ENCODE measurements at regions not wholly inside any gene's neighbourhood (a gene's known extent, or its start where the extent isn't known, plus 50 kb on each side); places are given as distances from the start of the nearest gene placed in this dataset.

DNA sequence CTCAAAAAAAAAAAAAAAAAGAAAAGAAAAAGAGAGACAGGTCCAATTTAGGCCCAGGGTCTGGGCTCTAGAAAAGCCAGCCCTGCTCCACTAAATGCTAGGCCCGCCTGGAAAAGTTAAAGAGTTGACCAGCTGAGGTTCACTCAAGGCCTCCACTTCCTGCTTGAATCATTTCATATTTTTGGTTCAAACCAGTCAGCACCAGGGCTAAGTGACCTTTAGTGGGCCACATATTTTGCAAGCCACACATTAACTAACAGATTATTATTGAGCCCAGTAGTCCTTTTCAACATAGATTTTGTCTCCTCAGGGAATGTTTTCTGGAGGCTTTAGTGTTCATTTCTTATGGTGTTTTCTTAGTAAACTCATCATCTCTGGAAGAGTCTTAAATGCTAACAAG is 156.6 kb downstream of the TLR4 start:
- no peak for DNase-seq (ENCODE audit: low read depth in 3 of 3)

DNA sequence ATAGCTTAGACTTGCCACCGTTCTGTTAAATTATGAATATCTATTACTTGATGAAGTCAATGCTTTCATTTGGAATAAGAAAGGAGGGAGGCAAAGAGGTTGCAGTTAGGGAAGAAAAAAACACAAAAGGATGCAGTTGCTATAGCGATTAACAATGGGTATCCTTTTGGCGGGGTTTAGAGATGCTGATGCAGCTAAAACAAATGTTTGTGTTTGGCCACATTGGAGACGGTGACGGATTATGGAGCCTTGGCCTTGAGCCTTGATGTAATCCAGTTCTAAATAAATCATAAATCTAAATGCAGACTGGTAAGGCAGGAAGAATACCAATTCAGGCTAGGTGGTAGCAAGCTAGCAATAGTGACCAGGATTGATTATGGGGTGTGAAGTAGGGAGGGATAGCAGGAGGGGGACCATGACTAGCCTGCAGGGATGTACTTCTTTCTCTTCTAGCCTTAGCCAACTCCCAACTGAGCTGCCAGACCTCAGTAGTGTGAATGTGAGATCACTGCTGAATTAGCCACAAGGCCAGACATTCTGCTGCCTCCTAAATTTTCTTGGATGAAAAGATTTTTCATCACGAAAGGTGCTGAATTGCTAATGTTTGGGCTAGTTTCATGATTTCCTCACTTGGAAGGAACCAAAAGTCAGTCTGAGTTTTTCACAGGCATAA is 160.3 kb downstream of the TLR4 start:
- no peak for DNase-seq (ENCODE audit: low read depth in 3 of 3)

DNA sequence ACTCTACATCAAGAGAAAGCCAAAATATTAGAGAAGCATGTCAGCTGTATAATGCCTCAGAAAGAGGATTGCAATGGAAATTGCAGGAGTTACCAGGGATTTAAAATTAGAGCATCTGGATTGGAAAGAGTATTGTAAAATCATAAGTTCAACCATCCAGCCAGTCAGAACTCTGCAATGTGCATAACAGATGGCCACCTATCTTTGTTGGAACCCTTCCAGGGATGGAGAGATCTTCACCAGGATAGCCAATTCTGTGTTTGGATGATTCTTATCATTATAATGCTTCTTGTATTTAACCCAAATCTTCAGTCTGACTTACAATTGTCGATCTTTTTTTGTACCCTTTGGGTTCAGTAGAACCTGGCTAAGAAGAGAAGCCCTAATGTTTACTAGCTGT is 164.4 kb downstream of the TLR4 start:
- no peak for DNase-seq (ENCODE audit: low read depth in 3 of 3)

DNA sequence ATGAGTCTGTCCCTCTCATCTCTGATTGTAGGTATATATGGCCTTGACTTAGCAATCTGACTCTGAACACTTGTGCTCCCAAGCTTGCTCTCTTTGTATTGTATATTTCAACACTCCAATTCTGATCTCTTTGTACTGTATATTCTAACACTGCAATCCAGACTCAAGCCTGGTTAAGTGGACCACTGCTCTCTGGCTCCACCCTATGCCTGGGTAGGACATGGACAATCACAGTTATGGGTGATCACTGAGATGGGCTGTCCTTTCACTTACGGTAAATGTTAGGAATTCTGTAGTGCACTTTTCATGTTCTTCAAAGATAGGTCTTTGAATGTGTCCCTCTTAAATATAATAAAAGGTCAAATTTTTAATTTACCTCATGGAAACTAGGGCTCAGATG is 165.1 kb downstream of the TLR4 start:
- no peak for DNase-seq (ENCODE audit: low read depth in 3 of 3)

DNA sequence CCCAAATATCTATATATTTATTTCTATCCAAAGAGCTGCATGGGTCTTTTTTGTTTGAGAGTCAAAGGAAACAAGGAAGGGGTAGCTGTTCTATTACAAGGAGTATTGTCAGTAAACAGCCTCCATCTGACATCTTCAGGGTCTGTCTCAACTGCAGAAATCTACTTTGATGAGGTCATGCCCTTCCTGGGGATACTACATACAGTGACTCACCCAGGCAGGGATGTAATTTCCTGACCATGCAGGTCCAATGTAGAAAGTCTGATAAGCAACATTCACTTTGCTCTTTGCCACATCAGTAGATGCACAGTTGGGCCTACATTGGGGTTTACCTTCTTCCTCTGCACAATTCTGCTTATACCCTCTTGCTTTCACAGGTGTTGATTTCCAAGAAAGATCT is 165.5 kb downstream of the TLR4 start:
- DNase-seq (ENCODE audit: low read depth in 3 of 3): no peak

DNA sequence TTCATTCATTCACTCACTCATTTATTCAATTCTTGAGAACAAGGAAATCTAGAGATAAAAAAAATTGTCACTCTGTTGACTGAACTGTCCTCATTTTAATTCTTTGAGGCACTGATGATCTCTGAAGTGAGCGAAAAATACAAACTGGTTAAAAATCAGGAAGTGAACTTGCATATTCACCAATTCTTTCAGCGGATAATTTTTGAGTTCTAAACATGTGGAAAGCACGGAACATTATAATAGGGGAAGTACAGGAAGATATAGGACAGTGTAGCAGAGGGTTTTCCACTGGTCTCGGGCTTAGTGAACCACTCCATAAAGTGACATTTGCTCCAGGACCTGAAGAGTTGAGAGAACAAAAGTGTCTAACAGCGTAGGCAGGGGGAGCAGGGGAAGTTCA is 169.5 kb downstream of the TLR4 start:
- no peak for DNase-seq (ENCODE audit: low read depth in 3 of 3)

DNA sequence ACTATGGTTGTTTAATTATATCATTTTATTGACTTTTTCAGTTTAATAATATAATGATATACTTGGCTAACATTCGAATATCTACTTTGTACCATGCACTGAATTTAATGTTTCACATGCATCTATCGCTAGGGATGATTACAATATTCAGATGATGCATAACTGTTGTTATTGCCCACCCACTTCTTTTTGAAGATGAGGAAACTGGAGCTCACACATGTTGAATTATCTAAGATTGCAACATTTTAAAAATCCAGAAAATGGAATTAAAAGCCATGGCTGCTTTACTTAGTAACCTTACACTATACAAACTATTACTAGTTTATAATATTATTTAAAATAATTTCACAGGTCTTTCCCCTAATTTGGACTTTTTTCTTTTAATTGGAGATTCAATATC is 171.7 kb downstream of the TLR4 start:
- DNase-seq (ENCODE audit: low read depth in 3 of 3): no peak

DNA sequence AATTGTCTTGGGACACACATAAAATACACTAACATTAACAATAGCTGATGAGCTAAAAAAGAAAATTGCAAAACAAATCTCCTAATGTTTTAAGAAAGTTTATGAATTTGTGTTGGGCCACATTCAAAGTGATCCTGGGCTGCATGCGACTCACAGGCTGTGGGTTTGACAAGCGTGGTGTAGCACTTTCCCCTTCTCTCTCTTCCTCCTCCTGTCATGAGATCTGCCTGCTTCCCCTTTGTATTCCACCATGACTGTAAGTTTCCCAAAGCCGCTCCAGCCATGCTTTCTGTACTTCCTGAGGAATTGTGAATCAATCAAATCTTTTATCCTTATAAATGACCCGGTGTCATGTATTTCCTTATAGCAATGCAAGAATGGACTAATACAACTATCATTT is 178.0 kb downstream of the TLR4 start:
- no peak for DNase-seq (ENCODE audit: low read depth in 3 of 3)

DNA sequence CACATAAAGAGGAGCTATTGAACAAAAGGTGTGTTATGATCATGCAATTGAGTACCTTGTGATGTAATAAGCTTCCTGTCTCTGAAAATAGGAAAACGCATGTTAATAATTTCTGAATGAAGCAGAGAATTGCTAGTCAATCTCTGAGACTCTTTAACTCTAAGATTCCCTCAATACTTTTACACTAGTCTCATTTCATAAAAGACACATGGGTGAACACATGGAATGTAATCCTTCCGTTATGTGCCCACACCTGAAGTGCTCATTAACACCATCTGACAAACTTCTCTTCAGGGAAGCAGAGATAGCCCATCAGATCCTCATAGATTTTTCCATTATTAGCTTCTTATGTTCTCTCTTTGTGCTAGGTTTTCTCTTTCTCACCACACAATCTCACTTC is 182.4 kb downstream of the TLR4 start:
- DNase-seq (ENCODE audit: low read depth in 3 of 3): no peak

DNA sequence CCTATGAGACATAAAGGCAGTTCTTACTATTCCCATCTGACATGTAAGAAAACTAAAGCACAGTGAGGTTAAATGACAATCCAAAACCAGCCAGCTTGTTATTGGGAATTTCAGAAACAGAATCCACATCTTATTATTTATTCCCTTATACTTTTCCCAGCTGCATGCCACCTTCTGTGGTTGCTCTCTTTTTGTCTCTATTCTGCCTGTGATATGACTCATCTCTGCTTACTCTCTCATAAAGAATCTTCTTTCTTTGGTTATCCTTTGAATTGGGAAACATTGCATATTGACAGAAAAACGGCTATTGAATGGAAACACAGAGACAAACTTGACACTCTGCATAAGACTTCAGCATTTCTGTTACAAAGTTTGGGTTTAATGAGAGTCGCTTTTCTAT is 183.2 kb downstream of the TLR4 start:
- no peak for DNase-seq (ENCODE audit: low read depth in 3 of 3)

DNA sequence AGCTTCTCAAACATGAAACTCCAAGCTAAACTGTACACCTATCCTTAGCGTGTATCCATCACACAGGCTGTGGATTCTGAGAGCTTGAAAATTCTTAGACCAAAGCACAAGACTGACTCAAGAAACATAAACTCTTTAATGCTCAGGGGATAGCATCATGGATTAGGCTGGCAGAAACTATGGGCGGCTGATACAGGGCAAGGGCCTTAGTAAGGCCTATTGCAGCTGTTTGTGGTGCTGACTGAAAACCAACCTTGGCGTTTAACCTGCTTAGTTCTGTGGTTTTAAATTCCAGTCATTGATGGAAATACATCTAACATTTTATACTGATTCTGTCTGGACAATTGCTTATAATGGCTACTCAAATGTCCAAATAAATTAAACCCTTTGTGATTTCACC is 183.7 kb downstream of the TLR4 start:
- DNase-seq (ENCODE audit: low read depth in 3 of 3): no peak

DNA sequence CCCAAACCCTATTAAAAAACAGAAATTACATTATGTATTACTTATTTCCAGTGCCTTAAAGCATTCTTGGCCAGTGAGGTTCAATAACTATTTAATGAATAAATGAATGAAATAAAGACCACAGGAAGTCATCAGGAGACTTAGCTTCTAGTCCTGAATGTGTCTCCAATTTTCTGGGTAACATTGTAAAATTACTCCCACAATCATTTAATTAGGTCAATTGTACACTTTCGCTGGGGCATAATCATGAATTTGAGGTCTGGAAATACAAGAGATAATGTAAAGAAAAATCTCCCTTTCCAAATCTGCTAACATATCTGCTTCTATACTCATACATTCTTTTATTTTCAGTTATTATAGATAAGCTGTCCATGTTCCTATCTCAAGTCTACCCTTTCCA is 199.2 kb downstream of the TLR4 start:
- no peak for DNase-seq (ENCODE audit: low read depth in 3 of 3)

DNA sequence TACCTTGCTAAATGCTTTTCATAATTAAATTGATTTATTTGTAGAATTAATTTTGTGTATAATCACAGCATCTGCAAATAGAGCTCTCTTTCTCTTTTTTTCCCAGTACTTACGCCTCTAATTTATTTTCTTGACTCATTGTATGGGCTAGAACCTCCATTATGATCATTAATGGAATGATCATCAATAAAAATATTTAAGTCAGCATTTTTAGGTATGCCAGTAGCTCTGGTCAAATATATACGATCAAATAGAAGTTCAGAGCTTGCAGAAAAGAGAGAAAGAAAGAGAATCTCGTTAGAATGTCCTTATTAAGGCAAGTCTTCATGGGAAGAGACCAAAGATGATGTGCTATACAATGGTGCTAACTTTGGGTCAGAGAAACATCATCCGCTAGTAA is 202.6 kb downstream of the TLR4 start:
- no peak for DNase-seq (ENCODE audit: low read depth in 3 of 3)

DNA sequence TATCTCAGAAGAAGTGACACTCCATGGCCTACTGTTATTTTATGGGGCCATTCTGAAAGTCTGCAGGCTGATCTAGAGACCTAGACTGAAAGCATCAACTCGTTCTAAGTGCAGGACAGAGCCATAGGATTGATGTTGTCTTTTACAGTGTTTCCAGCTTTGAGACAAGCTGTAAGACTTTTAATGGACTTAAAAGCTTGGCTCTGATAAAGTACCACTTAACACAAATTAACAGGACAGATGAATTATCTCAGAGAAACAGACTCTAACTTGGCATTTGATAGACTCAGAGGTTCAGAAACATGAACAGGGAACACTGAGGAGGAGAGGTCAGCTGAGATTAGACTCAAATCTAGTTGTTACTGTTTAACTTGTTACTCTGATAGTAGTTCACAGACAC is 203.2 kb downstream of the TLR4 start:
- DNase-seq (ENCODE audit: low read depth in 3 of 3): no peak

DNA sequence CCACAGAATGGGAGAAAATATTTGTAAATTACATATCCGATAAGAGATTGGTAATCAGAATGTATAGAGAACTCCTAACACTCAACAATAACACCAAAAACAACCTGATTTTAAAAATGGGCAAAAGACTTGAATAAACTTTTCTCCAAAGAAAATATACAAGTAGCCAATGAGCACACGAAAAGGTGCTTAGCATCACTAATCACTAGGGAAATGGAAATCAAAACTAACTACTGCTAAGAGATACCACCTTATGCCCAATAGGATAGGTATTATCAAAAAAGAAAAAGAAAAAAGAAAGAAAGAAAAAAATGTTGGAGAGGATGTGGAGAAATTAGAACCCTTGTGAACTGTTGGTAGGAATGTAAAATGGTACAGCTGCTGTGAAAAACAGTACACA is 212.1 kb downstream of the TLR4 start:
- DNase-seq (ENCODE audit: low read depth in 3 of 3): no peak

DNA sequence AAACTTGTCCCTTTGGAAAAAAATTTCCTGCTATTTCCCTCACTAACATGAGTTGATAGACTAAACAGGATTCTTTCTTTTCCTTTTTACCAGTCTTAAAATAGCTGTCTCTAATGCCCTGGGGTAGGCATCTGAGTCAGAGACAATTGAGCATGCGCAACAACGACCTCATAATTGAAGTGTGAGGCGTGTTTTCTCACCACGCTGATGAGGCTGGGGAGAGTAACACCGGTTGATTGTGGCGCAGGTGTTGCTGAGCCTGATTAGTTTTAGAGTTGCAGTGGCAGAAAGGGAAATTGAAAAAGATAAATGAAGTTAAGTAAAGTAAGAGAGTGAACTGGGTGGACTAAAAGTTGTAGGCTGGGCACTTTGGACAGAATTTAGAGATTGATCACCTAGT is 213.7 kb downstream of the TLR4 start:
- no peak for DNase-seq (ENCODE audit: low read depth in 3 of 3)

DNA sequence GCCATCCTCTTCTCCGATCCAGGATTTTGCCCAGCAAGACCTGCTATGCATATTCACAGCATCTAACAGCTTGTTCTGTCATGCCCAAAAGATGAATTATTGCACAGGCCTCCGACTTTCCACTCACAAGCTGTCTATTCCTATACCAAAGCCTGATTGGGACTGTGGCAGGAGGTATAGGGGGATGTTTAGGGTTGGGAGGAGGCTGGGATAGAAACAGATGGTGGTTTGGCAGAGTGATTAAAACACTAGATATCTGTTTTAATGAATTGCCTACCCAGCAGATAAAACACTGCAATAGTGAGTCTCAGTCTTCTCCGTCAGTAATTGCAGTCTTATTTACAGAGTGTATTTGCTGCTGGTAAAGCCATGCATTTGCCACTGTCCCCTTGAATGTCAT is 215.3 kb downstream of the TLR4 start:
- DNase-seq (ENCODE audit: low read depth in 3 of 3): no peak

DNA sequence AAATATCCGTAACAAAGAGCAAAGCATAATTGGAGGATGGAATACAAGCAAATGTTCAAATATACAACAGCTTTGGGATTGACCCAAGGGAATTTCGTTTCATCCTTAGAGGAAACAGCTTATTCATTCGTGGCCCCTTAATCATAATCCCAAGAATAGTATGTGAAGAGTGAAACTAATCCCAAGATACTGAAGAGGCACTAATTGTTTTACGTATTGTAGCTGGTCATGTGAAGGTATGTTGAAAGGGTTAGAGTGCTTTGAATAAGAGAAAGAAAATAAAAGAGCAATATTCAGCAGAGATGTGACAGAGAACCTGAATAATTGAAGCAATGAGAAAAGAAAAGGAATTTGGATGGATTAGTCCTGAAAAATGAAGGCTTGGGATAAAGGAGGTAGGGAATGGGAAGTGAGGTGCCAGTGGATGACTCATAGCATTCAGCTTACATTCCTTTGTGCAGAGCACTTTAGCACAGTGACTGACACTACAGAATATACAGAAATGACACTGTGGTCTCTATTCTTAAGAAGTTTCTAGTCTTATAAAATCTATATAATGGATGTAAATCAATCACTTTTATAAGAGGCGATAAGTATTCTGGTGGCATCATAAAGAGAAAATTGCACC is 221.9 kb downstream of the TLR4 start:
- no peak for DNase-seq (ENCODE audit: low read depth in 3 of 3)

DNA sequence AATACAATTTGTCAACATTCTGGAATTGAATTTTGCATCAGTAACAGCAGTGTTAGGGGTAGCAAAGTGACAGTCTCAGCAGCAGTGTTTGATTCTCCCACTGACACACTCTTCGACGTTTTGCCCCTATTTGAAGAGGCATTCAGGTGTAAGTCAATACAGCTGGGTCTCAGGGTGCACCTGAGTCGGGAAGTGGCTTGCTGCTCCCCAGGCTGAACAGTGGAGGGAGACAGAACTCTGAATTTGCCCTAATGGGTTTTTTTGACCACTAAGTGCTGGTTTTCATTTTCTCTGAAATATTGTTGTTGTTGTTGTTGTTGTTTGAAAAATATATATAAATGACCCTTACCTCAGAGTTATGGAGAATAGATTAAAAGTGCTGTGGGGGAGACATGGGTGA is 223.2 kb downstream of the TLR4 start:
- DNase-seq (ENCODE audit: low read depth in 3 of 3): no peak

DNA sequence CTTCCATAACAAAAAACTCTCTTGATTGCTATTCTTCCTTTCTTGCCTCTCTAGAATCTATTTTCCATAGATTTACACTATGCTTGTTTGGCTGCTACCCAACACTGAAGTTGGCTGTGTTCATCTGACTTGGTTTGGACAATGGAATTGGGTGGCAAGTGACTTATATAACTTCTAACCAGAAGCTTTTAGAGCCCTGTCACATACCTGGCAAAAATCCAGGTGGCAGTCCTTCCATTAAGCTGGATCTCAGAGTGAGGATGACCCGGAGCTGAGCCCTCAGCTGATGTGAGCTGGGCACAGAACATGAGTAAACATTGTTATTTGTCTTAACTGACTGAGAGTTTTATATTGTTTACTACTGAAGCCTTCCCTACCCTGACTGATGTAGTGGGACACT is 225.7 kb downstream of the TLR4 start:
- DNase-seq (ENCODE audit: low read depth in 3 of 3): no peak

DNA sequence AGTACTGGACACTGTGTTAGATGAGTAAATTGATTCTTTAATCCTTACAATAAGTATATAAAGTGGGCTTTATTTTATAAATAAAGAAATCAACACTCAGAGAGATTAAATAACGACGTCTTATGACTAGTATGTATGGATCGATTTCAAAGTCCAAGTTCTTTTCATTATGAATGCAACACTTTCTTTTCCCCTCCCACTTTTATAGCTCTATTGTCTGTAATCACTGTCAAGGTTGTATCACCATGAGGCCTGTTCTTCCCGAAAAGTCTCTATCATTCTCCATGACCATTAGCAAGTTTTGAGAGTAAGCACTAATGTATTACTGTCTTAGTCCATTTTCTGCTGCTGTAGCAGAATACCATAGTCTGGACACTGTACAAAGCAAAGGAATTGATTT is 228.4 kb downstream of the TLR4 start:
- DNase-seq (ENCODE audit: low read depth in 3 of 3): no peak

DNA sequence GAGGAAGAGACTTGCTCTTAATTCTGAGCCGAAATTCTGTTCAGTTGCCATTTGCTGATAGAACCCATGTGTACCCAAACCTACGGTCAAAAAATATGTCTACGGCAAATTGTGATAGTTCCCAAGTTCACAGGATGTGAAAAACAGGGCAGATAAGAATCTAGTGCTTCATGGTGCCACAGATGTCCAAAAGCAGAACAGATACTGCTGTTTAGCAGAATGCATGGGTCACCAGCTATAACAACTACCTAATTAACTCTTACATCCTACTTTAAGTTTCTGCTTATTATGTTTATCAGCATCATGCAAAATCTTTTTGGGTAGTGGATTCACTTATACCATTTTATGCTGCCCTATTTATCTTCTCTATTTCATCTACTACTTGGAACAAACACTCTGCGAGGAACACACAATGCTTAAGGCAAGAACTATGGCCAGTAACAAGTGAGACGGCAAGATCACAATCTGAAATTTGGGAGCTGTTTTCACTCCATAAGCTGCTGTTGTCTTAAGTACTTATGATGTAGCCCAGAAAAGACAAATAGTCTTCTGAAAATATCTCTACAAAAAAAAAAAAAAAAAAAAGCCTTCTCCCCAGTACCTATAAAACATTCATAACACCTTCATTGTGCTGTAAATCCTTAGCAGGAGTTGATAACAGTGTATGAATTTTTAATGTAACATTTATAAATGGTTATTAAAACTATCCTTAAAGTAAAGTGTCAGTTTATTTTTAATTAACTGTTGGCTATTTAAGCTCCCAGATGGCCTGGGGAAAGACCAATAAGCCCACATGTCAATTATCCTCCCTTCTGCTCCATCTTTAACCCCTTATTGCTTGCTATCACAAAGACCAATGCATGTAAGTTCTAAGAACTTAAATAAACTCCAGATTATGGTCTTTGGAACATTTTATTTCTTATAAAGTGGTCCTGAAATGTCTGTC is 232.3 kb downstream of the TLR4 start:
- no peak for DNase-seq (ENCODE audit: low read depth in 3 of 3)

DNA sequence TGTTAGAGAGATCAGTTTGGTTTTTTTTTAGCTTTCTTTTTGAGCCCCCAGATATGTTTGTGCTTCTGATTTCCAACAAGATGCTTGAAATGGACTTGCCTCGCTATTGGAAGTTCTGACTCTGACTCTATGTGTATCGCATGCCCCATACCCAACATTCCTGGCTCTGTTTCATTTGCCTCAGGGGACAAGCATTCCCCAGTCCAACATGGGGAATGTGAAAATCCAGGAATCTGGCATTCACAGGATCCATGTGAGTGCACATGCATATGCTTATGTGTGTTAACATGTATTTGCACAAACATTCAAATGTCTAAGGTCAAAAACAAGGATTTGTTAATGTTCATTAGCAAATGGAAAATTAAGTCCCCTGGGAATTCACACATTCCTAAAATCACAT is 233.9 kb downstream of the TLR4 start:
- no peak for DNase-seq (ENCODE audit: low read depth in 3 of 3)
